ENCODE measurements at regions not wholly inside any gene's neighbourhood (a gene's known extent, or its start where the extent isn't known, plus 50 kb on each side); places are given as distances from the start of the nearest gene placed in this dataset.

DNA sequence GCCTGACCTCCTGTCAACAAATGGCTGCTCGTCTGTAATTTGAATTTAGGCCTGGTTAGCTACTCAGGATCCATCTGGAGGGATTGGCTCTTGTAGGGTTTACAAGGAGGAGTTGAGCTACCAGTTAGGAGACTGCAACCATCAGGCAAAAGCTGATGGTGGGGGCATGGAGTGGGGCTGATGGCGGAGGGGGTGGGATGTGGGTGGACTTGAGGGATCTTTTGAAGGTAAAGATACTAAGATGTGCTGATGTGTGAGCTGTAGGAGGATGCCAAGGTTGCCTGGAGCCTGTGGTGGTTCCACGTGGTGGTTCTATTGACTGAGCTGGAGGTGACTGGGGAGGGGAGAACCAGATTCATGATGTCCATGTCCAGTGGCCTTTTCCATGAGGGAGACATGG lies 240.7 kb downstream of the LPIN1 start:
- TF ChIP-seq POLR2AphosphoS5 (IDR thresholded peaks at IDR 0.05), result no peak
- TF ChIP-seq, protein P1, sequence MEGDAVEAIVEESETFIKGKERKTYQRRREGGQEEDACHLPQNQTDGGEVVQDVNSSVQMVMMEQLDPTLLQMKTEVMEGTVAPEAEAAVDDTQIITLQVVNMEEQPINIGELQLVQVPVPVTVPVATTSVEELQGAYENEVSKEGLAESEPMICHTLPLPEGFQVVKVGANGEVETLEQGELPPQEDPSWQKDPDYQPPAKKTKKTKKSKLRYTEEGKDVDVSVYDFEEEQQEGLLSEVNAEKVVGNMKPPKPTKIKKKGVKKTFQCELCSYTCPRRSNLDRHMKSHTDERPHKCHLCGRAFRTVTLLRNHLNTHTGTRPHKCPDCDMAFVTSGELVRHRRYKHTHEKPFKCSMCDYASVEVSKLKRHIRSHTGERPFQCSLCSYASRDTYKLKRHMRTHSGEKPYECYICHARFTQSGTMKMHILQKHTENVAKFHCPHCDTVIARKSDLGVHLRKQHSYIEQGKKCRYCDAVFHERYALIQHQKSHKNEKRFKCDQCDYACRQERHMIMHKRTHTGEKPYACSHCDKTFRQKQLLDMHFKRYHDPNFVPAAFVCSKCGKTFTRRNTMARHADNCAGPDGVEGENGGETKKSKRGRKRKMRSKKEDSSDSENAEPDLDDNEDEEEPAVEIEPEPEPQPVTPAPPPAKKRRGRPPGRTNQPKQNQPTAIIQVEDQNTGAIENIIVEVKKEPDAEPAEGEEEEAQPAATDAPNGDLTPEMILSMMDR (IDR thresholded peaks at IDR 0.05), result no peak
